EH (cell line): ENCODE measurements at regions not wholly inside any gene's neighbourhood (a gene's known extent, or its start where the extent isn't known, plus 50 kb on each side); places are given as distances from the start of the nearest gene placed in this dataset.
"Not testable (repeated sequence)": the region's sequence is repeated elsewhere in the genome, so short reads cannot be mapped to it uniquely, and the experiment has no call there.

Source experiments
- DNase-seq: peaks from one replicate; pipeline ENCODE4 v3.0.0-alpha.2; 2015; ENCODE audit warnings: low read depth

DNA sequence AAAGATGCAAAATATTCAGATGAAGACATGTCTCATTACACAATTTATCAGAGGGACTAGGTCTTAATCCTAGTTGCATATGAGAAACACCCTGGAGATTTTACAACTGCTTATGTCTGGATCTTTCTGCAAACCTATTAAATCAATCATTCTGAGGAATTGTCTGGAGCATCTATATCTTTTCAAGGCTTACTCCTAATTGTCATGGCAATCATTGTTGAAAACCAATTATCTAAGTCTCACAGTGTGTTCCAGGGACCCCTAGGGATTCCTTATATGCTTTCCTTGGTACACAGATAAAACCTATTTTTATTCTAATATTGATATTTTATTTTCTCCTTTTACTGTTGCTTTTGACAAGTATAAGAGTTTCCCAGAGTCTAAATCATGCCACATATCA is 696.9 kb upstream of the EYS start:
- DNase-seq: no peak

GRCh38 chr6:66402873-66403272 is 695.8 kb upstream of the EYS start:
- no peak for DNase-seq

DNA sequence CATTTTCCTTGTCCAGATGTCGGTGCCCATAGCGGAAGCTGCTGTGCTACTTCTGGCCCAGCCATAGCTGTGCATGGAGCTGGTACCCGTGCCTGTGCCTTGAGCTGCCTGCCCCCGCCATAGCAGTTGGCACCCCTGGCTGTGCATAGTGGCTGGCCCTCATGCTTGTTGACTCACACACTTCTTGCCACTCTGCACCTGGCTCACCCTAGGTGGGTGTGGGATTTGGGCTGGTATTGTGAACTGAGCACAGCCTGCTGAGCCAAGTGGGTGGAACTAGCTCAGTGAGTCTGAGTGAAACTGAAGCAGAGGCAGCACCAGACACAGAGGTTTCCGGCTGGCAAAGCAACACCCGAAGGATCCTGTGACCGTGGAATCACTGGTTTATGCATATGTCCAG is 689.5 kb upstream of the EYS start:
- no peak for DNase-seq

DNA sequence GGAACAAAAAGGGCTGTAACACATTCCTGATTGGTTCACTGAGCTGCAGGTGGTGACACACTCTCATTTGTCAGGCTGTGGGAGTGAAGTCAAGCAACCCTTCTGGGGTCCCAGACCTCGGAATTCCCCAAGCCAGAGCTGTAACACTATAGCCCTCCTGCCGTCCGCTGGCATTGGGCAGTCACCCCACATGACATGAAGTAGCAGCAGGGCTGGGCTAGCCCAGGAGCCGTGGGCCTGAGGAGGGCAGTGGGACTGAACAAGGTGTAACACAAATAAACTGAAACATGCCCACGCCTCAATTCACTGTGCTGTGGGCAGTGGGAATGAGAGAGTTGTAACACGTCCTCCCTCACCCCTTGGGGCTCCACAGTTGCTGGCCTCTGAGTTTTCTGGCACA is 689.1 kb upstream of the EYS start:
- no peak for DNase-seq

DNA sequence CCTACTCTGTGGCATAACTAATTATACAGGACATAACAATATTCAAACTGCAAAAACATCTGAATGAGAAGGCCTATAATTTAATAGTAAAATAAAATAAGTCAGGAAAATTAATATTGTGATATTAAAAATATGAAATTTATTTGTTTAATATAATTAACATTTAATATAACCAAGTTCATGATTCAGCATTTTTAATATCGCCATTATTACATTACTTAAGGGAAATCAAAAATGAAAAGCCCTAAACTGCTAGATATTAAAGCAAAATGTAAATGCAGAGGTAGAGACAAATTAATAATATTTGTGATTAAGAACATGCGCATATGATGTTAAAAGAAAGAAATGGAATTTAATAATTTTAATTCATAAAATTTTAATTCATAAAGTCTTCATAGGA is 683.4 kb upstream of the EYS start:
- DNase-seq: no peak

DNA sequence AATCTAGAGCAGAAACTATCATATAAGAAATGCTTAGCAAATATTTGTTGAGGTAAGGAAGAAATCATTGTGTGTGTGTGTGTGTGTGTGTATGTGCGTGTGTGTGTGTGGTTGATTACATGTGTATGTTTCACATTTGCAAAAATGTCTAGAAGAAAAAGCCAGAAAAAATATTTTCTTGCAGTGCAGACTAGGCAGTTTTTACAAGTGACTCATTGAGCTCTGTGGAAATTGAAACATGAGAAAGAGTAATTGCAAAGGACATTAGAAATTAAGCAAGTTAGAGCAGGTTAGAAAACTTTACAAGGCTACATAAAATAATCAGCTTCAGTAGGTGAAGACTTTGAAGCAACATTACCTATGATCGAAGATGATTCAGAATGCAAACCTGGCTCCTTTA is 669.0 kb upstream of the EYS start:
- no peak for DNase-seq

GRCh38 chr6:66369407-66369806 is 662.4 kb upstream of the EYS start:
- DNase-seq: no peak

- DNase-seq: no peak
Observed at GRCh38 chr6:66362888-66363287, 655.9 kb upstream of the EYS start.

DNA sequence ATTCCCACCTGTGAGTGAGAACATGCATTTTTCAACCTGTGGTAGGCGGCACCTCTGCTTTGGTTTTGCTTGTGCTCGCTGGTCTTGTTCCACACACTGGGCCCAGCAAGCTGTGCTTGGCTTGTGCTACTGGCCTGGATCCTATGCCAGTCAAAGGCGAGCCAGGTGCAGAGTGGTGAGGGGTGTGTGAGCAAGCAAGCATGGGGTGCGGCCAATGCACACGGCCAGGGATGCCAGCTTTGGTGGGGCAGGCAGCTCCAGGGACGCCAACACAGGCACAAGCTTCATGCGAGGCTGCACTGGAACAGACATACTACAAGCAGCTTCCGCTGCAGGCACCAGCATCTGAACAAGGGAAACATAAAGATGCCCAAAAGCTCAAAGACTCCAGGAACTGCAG is 654.9 kb upstream of the EYS start:
- no peak for DNase-seq

- DNase-seq: no peak
Observed at GRCh38 chr6:66357781-66358180, 650.8 kb upstream of the EYS start.

- no peak for DNase-seq
Observed at GRCh38 chr6:66355471-66355870, 648.4 kb upstream of the EYS start.

DNA sequence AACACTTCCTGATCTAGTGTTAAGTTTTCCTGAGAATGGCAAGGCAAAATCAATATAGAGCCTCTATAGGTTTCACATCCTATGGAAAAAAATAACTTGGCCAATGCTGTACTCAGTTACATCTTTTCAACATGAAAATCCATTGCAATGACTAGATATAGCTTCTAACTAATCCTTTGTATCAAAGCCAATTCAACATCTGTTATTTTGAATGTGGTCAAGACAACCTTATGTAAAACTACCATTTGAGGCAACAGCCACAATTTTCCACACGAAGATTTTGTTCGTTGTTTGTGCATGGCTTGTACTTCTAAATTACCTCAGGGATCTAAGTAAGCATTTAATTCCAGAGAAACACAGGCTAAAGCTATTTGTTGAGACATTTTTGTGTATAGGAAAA is 637.8 kb upstream of the EYS start:
- DNase-seq: no peak

DNA sequence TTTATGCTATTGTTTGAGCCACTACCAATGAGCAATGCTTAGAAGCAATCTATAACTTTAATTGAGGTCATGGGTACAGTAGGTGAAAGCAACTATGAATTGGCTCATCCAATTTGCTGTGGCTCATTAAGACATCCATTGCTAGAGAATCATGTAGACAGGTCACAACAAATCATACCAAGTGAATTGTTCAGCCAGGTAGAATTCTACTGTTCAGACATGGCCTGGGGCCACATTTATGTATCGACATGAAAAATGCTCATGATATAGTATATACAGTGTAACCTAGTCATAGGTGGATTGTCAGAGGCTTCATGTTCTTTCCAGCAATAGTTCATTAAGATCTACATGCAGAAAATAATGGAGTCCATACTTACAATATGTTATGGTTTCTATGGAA is 633.7 kb upstream of the EYS start:
- no peak for DNase-seq

DNA sequence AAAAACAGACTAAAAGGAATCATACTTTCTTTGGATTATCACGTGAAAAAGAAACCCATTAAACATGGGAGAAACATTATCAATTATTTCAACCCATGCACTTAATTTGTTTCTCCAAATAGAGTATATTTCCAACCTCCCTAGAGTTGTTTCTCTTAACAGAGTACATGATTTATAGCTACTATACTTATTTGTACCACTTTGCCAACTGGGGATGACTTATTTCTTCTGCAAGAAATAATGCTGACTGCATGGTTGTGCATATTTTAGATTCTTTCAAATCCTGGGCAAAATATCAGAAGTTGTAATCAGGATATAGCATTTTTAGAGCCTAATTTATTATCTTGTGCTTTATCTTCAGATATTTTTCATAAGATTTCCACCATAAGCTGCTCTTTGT is 629.1 kb upstream of the EYS start:
- DNase-seq: no peak

- no peak for DNase-seq
Observed at GRCh38 chr6:66328200-66328599, 621.2 kb upstream of the EYS start.

- DNase-seq: no peak
Observed at GRCh38 chr6:66326228-66326627, 619.2 kb upstream of the EYS start.

GRCh38 chr6:66321017-66321416 is 614.0 kb upstream of the EYS start:
- DNase-seq: no peak

GRCh38 chr6:66307490-66307889 is 600.5 kb upstream of the EYS start:
- no peak for DNase-seq

- DNase-seq: no peak
Observed at GRCh38 chr6:66291905-66292304, 584.9 kb upstream of the EYS start.

GRCh38 chr6:66289889-66290288 is 582.9 kb upstream of the EYS start:
- no peak for DNase-seq

DNA sequence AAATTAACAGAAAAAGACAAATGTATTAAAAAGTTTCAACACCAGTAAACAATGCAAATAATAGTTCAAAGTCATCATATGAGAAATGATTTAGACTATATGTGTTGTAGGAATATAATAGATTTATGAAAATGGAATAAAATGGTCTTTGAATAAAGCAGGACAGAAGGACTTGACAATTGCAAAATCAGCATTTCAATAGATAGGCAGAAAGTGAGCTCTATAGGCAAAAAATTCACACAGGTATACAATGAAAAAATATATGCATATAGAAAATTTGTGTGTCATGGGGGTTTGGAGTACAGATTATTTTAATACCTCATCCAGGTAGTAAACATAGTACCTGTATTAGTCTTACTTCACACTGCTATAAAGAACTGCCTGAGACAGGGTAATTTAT is 571.1 kb upstream of the EYS start:
- no peak for DNase-seq

DNA sequence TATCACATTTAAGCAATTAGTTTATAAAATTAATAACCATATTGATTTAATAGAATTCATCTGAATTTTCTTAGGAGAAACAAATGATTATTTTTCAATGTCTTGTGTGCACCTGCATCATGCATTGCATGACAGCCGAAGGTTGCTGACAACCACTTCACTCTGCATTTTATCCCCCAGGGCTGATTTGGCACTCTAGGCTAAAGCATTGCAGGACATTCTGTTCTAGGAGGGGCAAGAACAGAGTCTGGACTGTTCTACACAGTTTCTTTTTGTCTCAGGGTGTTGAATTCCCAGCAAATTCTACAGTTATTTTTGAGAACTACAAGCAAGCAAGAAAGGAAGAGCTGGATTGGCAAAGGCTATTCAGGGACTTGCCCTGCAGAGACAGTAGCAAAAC is 570.4 kb upstream of the EYS start:
- no peak for DNase-seq

DNA sequence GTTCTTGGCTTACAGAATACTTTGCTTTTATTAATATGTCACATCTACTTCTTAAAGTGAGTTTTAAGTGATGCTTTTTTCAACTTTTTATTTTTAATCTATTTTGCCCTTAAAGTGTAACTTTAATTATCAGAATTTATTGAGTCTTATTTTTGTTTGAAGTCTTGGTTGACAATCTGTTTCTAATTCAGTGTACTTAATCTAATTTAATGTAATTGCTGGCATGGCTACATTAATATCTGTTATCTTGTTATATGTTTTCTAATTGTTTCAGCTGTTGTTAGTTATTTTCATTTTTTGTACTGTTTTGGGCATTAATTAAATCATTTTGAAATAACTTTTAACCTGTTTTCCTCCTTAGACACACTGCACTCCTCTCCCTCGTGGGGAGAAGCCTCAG is 558.7 kb upstream of the EYS start:
- DNase-seq: no peak

DNA sequence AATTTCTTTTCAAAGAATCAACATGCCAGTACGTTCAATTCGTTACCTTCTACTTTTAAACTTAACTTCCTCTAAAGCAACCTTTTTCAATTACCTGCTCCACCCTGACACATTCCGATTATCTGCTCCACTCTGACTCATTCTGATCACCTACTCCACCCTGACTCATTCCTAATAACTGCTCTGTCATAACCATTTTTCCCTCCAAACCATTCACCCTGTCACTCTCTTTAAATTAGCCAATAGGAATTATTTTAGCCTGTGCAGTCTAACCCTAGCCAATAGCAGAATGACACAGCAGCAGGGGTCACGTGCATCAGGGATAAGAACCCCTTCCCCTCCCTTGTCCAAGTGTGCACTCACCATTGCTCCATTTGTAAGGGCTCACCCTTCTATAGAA is 557.4 kb upstream of the EYS start:
- DNase-seq: no peak

DNA sequence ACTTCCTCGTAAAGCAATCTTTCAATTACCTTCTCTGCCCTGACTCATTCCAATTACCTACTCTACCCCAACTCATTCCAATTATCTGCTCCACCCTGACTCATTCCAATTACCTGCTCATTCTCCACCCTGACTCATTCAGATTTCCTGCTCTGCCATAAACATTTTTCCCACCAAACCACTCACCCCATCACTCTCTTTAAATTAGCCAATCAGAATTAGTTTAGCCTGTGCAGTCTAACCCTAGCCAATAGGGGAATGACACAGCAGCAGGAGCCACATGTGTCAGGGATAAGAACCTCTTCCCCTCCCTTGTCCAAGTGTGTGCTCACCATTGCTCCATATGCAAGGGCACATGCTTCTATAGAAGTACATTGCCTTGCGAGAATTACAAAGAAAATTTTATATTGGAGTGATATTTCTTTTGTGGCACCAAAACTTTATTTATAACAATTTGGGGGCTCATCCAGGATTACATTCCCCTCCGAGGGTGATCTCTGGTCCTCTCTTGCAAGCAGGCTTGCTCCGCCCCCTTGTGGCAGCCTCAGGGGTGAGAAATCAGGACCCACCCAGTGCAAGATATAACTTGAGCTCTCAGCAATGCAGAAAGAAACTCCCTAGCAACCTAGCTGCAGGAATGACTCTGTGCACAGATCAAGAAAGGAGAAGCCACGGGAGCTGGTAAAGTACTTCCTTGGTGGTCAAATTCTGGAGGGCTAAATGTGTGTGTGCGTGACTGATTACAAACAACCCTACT is 551.9 kb upstream of the EYS start:
- DNase-seq: not testable (repeated sequence)
